ENCODE measurements at regions not wholly inside any gene's neighbourhood (a gene's known extent, or its start where the extent isn't known, plus 50 kb on each side); places are given as distances from the start of the nearest gene placed in this dataset.

DNA sequence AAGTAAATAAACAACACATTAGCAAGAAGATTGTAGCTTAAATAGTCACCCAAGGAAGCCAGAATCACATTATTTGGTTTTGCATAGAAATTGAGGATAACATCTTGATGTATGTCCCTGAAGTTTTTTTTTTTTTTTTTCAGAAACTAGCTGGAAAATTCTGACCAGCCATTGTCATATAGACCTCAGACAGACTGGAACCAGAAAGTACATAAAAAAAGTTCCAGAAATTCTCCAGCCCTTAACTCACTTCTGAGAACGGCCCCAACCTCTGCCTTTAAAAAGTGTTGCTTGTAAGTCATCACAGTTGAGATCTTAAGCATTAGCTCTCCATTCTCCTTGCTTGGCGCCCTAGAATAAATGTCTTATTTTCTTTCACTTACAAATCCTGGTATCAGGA, 350.5 kb downstream of the CCDC85A start:
- H3K4me3 ChIP-seq (replicated peaks in 1 of 3; ENCODE audit: insufficient read depth in 1 of 3, low read depth in 2 of 3, low read length in 3 of 3): no peak overlapping the region
- no peak overlapping the region for H3K4me2 ChIP-seq (ENCODE audit: low read depth, low read length)
- no peak for FAIRE-seq
- no peak for DNase-seq (ENCODE audit: low spot score)
- ChIA-PET POLR2A (no interaction called here), CTCF (ENCODE audit: low intra/inter-chr PET ratio, low total read pairs) (no interaction called here)
- in situ Hi-C loops (cut with HindIII; ENCODE audit: extremely low pct_ligation_motif_present, low pct_unique_long_range_greater_than_20kb): no loop called here
- no peaks in the 10 kb centered on the region for H4K20me1 ChIP-seq (ENCODE audit: insufficient read depth, low read length)
- no peak for ATAC-seq
- WGBS (ENCODE audit: low lambda C conversion rate): 0% methylated on average over 2 of the region's 2 CpGs
- intact Hi-C loops (cut with micrococcal nuclease; ENCODE audit: unreplicated experiment): no loop called here
- no peak overlapping the region for H2AFZ ChIP-seq (ENCODE audit: low read length)
- no peak overlapping the region for H3K9ac ChIP-seq (ENCODE audit: insufficient read depth, low read depth, low read length)
- no peaks in the 10 kb centered on the region for H3K36me3 ChIP-seq (replicated peaks in 1 of 2; ENCODE audit: control insufficient read depth in 1 of 2, insufficient read depth in 2 of 2, low read length in 2 of 2)
- no peaks in the 10 kb centered on the region for H3K4me1 ChIP-seq (ENCODE audit: insufficient read depth, low read length)
- H3K9me3 ChIP-seq (ENCODE audit: low read length): no peaks in the 10 kb centered on the region
- no TSS peak for BruUV-seq (replicated peaks)
- H3K27me3 ChIP-seq (ENCODE audit: control insufficient read depth in 1 of 2, insufficient read depth in 2 of 2, low read length in 2 of 2): no peaks in the 10 kb centered on the region
- TF ChIP-seq RFX1 (IDR thresholded peaks at IDR 0.05) (no peak), TEAD2 (CRISPR knock-in tag; IDR thresholded peaks at IDR 0.05) (no peak), AKAP8 (CRISPR knock-in tag; IDR thresholded peaks at IDR 0.05) (no peak), ZFP82 (CRISPR knock-in tag; IDR thresholded peaks at IDR 0.05; ENCODE audit: borderline replicate concordance) (no peak), KMT2B (CRISPR knock-in tag; IDR thresholded peaks at IDR 0.05) (no peak)
- TF ChIP-seq, protein P1, sequence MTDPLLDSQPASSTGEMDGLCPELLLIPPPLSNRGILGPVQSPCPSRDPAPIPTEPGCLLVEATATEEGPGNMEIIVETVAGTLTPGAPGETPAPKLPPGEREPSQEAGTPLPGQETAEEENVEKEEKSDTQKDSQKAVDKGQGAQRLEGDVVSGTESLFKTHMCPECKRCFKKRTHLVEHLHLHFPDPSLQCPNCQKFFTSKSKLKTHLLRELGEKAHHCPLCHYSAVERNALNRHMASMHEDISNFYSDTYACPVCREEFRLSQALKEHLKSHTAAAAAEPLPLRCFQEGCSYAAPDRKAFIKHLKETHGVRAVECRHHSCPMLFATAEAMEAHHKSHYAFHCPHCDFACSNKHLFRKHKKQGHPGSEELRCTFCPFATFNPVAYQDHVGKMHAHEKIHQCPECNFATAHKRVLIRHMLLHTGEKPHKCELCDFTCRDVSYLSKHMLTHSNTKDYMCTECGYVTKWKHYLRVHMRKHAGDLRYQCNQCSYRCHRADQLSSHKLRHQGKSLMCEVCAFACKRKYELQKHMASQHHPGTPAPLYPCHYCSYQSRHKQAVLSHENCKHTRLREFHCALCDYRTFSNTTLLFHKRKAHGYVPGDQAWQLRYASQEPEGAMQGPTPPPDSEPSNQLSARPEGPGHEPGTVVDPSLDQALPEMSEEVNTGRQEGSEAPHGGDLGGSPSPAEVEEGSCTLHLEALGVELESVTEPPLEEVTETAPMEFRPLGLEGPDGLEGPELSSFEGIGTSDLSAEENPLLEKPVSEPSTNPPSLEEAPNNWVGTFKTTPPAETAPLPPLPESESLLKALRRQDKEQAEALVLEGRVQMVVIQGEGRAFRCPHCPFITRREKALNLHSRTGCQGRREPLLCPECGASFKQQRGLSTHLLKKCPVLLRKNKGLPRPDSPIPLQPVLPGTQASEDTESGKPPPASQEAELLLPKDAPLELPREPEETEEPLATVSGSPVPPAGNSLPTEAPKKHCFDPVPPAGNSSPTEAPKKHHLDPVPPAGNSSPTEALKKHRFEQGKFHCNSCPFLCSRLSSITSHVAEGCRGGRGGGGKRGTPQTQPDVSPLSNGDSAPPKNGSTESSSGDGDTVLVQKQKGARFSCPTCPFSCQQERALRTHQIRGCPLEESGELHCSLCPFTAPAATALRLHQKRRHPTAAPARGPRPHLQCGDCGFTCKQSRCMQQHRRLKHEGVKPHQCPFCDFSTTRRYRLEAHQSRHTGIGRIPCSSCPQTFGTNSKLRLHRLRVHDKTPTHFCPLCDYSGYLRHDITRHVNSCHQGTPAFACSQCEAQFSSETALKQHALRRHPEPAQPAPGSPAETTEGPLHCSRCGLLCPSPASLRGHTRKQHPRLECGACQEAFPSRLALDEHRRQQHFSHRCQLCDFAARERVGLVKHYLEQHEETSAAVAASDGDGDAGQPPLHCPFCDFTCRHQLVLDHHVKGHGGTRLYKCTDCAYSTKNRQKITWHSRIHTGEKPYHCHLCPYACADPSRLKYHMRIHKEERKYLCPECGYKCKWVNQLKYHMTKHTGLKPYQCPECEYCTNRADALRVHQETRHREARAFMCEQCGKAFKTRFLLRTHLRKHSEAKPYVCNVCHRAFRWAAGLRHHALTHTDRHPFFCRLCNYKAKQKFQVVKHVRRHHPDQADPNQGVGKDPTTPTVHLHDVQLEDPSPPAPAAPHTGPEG (CRISPR knock-in tag; IDR thresholded peaks at IDR 0.05): no peak
- no peak overlapping the region for H3K27ac ChIP-seq (ENCODE audit: extremely low read length, insufficient read depth, low read length)
- no peaks in the 10 kb centered on the region for H3K79me2 ChIP-seq (ENCODE audit: insufficient read depth, low read length)
